Upper lobe of left lung (tissue), 4 donors: ENCODE measurements at regions not wholly inside any gene's neighbourhood (a gene's known extent, or its start where the extent isn't known, plus 50 kb on each side); places are given as distances from the start of the nearest gene placed in this dataset.

Source experiments
- EP300 ChIP-seq, 4 donors: sonication (generic); formaldehyde crosslinking; IDR thresholded peaks; one replicate each; pipeline ENCODE4 v1.5.1; 2017; ENCODE audit warnings: antibody characterized with exemption in 4 of 4, control low read depth in 2 of 4
- TF ChIP-seq, protein P1 (sequence below), 6 experiments: fragments of 450-650 bp in 4 of 6; fragments of 200-600 bp in 2 of 6; sonication (generic) in 2 of 6; IDR thresholded peaks; one replicate each; pipeline ENCODE4 v1.5.1; 2016 to 2019; ENCODE audit warnings: antibody characterized with exemption in 6 of 6

- no peak for TF ChIP-seq EP300 (IDR thresholded peaks at IDR 0.05)
- TF ChIP-seq, protein P1, sequence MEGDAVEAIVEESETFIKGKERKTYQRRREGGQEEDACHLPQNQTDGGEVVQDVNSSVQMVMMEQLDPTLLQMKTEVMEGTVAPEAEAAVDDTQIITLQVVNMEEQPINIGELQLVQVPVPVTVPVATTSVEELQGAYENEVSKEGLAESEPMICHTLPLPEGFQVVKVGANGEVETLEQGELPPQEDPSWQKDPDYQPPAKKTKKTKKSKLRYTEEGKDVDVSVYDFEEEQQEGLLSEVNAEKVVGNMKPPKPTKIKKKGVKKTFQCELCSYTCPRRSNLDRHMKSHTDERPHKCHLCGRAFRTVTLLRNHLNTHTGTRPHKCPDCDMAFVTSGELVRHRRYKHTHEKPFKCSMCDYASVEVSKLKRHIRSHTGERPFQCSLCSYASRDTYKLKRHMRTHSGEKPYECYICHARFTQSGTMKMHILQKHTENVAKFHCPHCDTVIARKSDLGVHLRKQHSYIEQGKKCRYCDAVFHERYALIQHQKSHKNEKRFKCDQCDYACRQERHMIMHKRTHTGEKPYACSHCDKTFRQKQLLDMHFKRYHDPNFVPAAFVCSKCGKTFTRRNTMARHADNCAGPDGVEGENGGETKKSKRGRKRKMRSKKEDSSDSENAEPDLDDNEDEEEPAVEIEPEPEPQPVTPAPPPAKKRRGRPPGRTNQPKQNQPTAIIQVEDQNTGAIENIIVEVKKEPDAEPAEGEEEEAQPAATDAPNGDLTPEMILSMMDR (IDR thresholded peaks at IDR 0.05), result no peak
These were observed 159.5 kb upstream of the DYRK2 start for GRCh38 chr12:67489007-67489406.
